Trophoblast cell (in vitro differentiated cells and primary cell): ENCODE measurements at regions not wholly inside any gene's neighbourhood (a gene's known extent, or its start where the extent isn't known, plus 50 kb on each side); places are given as distances from the start of the nearest gene placed in this dataset.
A peak's percentile ranks its signal among the peaks of the same experiment; 100 is the strongest.

Source experiments
- DNase-seq, 2 donors: peaks; one replicate each; pipeline ENCODE4 v3.0.0-alpha.2; 2016
- H2AFZ ChIP-seq: 2 replicates; pipeline ENCODE4 v1.6.1; 2013; ENCODE audit warnings: low read length, moderate library complexity, mild to moderate bottlenecking; ENCODE audit not compliant: insufficient read depth, poor library complexity
- H2AK5ac ChIP-seq: 2 replicates; pipeline ENCODE4 v1.6.1; 2013; ENCODE audit warnings: mild to moderate bottlenecking, low read length
- H2BK120ac ChIP-seq: 2 replicates; pipeline ENCODE4 v1.6.1; 2013; ENCODE audit warnings: low read length, mild to moderate bottlenecking, moderate library complexity; ENCODE audit not compliant: insufficient read depth, poor library complexity
- H2BK12ac ChIP-seq: 2 replicates; pipeline ENCODE4 v1.6.1; 2013; ENCODE audit warnings: mild to moderate bottlenecking, low read length, moderate library complexity
- H2BK5ac ChIP-seq: 2 replicates; pipeline ENCODE4 v1.6.1; 2013; ENCODE audit warnings: low read length, low read depth, moderate library complexity, mild to moderate bottlenecking; ENCODE audit not compliant: poor library complexity
- H3K14ac ChIP-seq: 2 replicates; pipeline ENCODE4 v1.6.1; 2013; ENCODE audit warnings: mild to moderate bottlenecking, low read length
- H3K18ac ChIP-seq: 2 replicates; pipeline ENCODE4 v1.6.1; 2013; ENCODE audit warnings: mild to moderate bottlenecking, low read length
- H3K23ac ChIP-seq: 2 replicates; pipeline ENCODE4 v1.6.1; 2013; ENCODE audit warnings: low read length
- H3K27ac ChIP-seq: 2 replicates; pipeline ENCODE4 v1.5.1; 2013; ENCODE audit warnings: low read depth, mild to moderate bottlenecking, inconsistent platforms, low read length, moderate library complexity
- H3K27me3 ChIP-seq: 2 replicates; pipeline ENCODE4 v1.6.1; 2013; ENCODE audit warnings: inconsistent platforms, mild to moderate bottlenecking, low read length, moderate library complexity; ENCODE audit not compliant: insufficient read depth
- H3K36me3 ChIP-seq, 2 experiments: 1 replicate in 1 of 2; 2 replicates in 1 of 2; pipeline ENCODE4 v1.6.1; 2013; ENCODE audit warnings: low read length in 2 of 2, mild to moderate bottlenecking in 2 of 2, moderate library complexity in 1 of 2; ENCODE audit not compliant: insufficient read depth in 2 of 2, control insufficient read depth in 1 of 2
- H3K4ac ChIP-seq: 2 replicates; pipeline ENCODE4 v1.6.1; 2013; ENCODE audit warnings: low read depth, mild to moderate bottlenecking, low read length, moderate library complexity
- H3K4me1 ChIP-seq, 2 experiments: 1 replicate in 1 of 2; 2 replicates in 1 of 2; pipeline ENCODE4 v1.6.1; 2013; ENCODE audit warnings: low read length in 2 of 2, mild to moderate bottlenecking in 2 of 2, moderate library complexity in 1 of 2; ENCODE audit not compliant: insufficient read depth in 2 of 2, control insufficient read depth in 1 of 2
- H3K4me2 ChIP-seq: 2 replicates; pipeline ENCODE4 v1.6.1; 2013; ENCODE audit warnings: inconsistent platforms, mild to moderate bottlenecking, low read length, moderate library complexity
- H3K4me3 ChIP-seq: 2 replicates; pipeline ENCODE4 v1.5.1; 2013; ENCODE audit warnings: mild to moderate bottlenecking, low read depth, low read length, inconsistent platforms
- H3K79me1 ChIP-seq: one replicate; pipeline ENCODE4 v1.6.1; 2013; ENCODE audit warnings: low read length
- H3K79me2 ChIP-seq: 2 replicates; pipeline ENCODE4 v1.6.1; 2013; ENCODE audit warnings: low read length, mild to moderate bottlenecking; ENCODE audit not compliant: control insufficient read depth, insufficient read depth, poor library complexity
- H3K9ac ChIP-seq: 2 replicates; pipeline ENCODE4 v1.6.1; 2013; ENCODE audit warnings: mild to moderate bottlenecking, low read length
- H3K9me3 ChIP-seq: 2 replicates; pipeline ENCODE4 v1.6.1; 2013; ENCODE audit warnings: low read depth, mild to moderate bottlenecking, control low read depth, inconsistent platforms, low read length; ENCODE audit not compliant: insufficient read depth
- H4K12ac ChIP-seq: 2 replicates; pipeline ENCODE4 v1.6.1; 2013; ENCODE audit warnings: low read depth, mild to moderate bottlenecking, low read length, moderate library complexity
- H4K8ac ChIP-seq: 2 replicates; pipeline ENCODE4 v1.6.1; 2013; ENCODE audit warnings: low read depth, mild to moderate bottlenecking, low read length, moderate library complexity
- H4K91ac ChIP-seq: one replicate; pipeline ENCODE4 v1.6.1; 2013; ENCODE audit warnings: low read depth, mild to moderate bottlenecking, low read length, moderate library complexity
- WGBS: extraction: QIAGEN DNeasy Blood & Tissue Kit; methylation state at CpG from one replicate; pipeline ENCODE4 v1.1.7; 2013; ENCODE audit warnings: missing lambda C conversion rate; ENCODE audit not compliant: insufficient read length, insufficient coverage; ENCODE audit errors: extremely low coverage; 5-methylcytosine and 5-hydroxymethylcytosine counted together

DNA sequence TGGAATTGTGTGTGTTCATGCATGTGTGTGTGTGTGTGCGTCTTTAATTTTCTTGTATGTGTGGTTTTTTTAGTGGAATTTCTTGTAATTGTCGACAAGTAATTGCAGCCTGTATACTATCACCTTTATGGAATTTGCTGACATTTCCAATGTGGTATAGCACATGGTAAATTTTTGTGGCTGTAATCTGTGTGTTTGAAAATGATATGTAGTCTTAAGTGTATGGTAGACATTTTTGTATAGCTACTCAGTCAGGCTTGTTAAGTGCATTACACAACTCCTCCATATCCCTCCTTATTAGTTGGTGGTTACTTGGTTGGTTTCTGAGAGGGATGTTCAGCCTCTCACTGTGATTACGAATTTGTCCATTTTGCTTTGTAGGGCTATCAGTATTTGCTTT, 384.5 kb upstream of the HSF2 start:
- Histone ChIP-seq H2AFZ (no peak overlapping the region), H2BK120ac (no peak overlapping the region), H3K4ac (no peak overlapping the region), H2BK5ac (no peak overlapping the region), H4K8ac (no peak overlapping the region), H3K23ac (no peak overlapping the region), H3K18ac (no peak overlapping the region), H2AK5ac (no peak overlapping the region), H4K12ac (no peak overlapping the region), H3K4me2 (no peak overlapping the region), H3K27ac (no peak overlapping the region), H4K91ac (no peak overlapping the region), H3K14ac (no peak overlapping the region), H3K9me3 (no peaks in the 10 kb centered on the region), H3K27me3 (no peaks in the 10 kb centered on the region), H3K79me1 (no peaks in the 10 kb centered on the region), H3K79me2 (no peaks in the 10 kb centered on the region), H3K36me3 (no peaks in the 10 kb centered on the region), H2BK12ac (no peak overlapping the region), H3K4me3 (no peak overlapping the region), H3K9ac (no peak overlapping the region), H3K4me1 (no peaks in the 10 kb centered on the region)
- DNase-seq = peak; percentile 8 to 79
- WGBS = no CpG with 5 or more reads among the region's 3 CpGs

DNA sequence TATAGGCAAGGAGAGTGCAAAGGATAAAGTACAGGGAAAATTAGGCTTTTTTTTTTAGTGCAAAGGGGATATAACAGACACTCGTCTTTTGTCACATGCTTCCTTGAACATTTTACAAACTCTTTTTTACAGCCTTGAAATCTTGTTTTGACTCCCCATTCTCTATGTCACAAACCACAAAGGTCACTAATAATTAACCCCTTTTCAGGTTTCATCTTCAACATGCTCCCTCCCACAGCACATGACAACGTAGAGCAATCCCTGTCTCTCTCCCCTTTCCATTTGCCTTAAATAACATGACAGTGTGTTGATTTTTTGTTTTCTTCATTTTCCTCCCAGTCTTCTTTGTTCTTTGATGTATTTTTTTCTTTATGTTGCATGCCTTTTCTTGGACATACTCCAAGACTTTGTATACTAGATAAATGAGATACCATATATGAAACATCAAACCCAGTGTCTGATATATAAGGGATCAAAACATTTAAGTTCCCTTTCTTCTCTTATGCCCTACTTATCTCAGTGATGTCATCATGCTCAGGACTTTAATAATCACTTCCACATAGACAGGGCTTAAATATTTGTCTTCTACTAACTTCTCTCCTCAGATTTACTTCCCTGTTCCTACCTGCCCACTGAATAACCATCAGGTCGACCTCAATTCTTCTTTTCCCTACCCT, 378.7 kb upstream of the HSF2 start:
- no peak overlapping the region for H4K8ac ChIP-seq
- H3K79me2 ChIP-seq = no peaks in the 10 kb centered on the region
- H3K27ac ChIP-seq = no peak overlapping the region
- no peak overlapping the region for H4K12ac ChIP-seq
- H2AK5ac ChIP-seq = no peak overlapping the region
- no peak overlapping the region for H2BK12ac ChIP-seq
- H4K91ac ChIP-seq = no peak overlapping the region
- no peaks in the 10 kb centered on the region for H3K27me3 ChIP-seq
- H3K4me2 ChIP-seq = no peak overlapping the region
- WGBS = no CpG with 5 or more reads among the region's 3 CpGs
- H3K36me3 ChIP-seq = no peaks in the 10 kb centered on the region
- H2AFZ ChIP-seq = no peak overlapping the region
- H3K14ac ChIP-seq = no peak overlapping the region
- H3K4me1 ChIP-seq = no peaks in the 10 kb centered on the region
- no peak overlapping the region for H2BK5ac ChIP-seq
- H3K79me1 ChIP-seq = no peaks in the 10 kb centered on the region
- H3K9me3 ChIP-seq = no peaks in the 10 kb centered on the region
- H3K9ac ChIP-seq = no peak overlapping the region
- no peak for DNase-seq
- no peak overlapping the region for H3K4ac ChIP-seq
- no peak overlapping the region for H2BK120ac ChIP-seq
- no peak overlapping the region for H3K18ac ChIP-seq
- H3K4me3 ChIP-seq = no peak overlapping the region
- no peak overlapping the region for H3K23ac ChIP-seq

DNA sequence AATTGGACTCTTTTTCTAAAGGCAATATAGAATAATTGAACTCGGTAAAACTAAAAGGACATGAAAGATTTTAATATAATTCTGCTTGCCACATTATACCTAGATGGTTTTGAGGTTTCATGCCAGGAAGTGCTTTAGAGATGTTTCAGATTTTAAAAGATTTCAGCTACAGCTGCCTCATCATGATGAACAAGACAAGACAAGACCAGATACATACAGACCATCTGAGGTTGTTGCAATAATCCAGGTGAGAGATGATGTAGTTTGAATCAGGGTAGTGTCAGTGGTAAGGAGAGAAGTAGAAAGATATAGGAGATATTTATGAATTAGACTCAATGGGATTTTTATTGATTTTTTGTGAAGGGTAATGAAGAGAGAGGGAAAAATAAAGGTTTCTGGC, 374.3 kb upstream of the HSF2 start:
- Histone ChIP-seq H3K27me3 (no peaks in the 10 kb centered on the region), H3K4me1 (peaks cover 0 to 6% of the 10 kb centered on the region in 2 experiments), H2BK12ac (no peak overlapping the region), H3K79me1 (no peaks in the 10 kb centered on the region), H3K9ac (no peak overlapping the region), H3K4ac (no peak overlapping the region), H3K27ac (no peak overlapping the region), H3K14ac (no peak overlapping the region), H3K4me3 (no peak overlapping the region), H3K9me3 (no peaks in the 10 kb centered on the region), H2BK5ac (no peak overlapping the region), H3K36me3 (no peaks in the 10 kb centered on the region), H3K4me2 (no peak overlapping the region), H4K8ac (no peak overlapping the region), H4K91ac (no peak overlapping the region), H3K23ac (no peak overlapping the region), H3K18ac (no peak overlapping the region), H3K79me2 (no peaks in the 10 kb centered on the region), H2BK120ac (no peak overlapping the region), H4K12ac (no peak overlapping the region), H2AFZ (no peak overlapping the region), H2AK5ac (no peak overlapping the region)
- DNase-seq = no peak
- no CpG with 5 or more reads among the region's 1 CpG for WGBS

DNA sequence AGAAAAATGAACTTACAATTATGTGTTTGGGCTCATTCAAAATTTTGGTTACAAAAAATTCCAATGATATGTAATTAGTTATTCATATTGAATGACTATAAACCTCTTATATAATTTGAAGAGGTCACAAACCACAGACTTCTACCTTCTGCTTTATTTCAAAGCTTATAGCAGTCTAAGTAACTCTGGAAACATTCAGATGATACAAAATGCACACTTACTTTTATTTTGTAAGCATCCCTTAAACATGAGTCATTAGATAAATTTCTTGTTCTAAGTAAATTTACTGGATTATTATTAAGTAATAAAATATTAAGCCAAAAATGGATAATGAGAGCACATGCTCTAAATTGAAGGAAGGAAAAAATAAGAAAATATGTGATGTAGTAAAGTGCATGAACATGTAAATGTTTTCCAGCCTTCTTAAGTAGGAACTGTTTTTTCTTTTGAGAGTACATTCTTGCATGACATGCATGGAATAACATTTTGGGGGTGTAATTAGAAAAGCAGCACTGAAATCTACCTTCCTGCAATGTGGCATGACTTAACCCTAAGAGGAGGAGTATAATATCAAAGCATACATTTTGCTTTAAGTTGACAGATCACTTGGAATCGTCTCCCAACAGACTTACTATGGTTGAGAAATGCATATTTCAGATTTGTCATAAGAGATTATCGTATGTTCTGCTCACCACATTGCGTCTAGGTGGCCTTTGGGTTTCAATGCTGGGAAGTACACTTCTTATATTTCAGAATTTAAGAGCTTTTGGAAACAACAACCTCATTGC, 372.7 kb upstream of the HSF2 start:
- H3K23ac ChIP-seq = no peak overlapping the region
- DNase-seq = no peak
- H2BK120ac ChIP-seq = no peak overlapping the region

More for the DNA sequence above, 372.7 kb upstream of the HSF2 start:
- Histone ChIP-seq H3K79me1 (no peaks in the 10 kb centered on the region), H3K14ac (no peak overlapping the region), H3K27ac (no peak overlapping the region), H3K27me3 (no peaks in the 10 kb centered on the region), H2AK5ac (no peak overlapping the region), H3K4me3 (no peak overlapping the region), H3K36me3 (no peaks in the 10 kb centered on the region), H3K9me3 (no peaks in the 10 kb centered on the region), H4K8ac (no peak overlapping the region), H3K9ac (no peak overlapping the region), H2AFZ (no peak overlapping the region), H3K79me2 (no peaks in the 10 kb centered on the region), H3K4me2 (no peak overlapping the region), H4K12ac (no peak overlapping the region), H4K91ac (no peak overlapping the region), H3K4me1 (peaks cover 0 to 6% of the 10 kb centered on the region in 2 experiments), H2BK5ac (no peak overlapping the region), H3K18ac (no peak overlapping the region), H2BK12ac (no peak overlapping the region), H3K4ac (no peak overlapping the region)
- no CpG with 5 or more reads among the region's 3 CpGs for WGBS
